T-helper 17 cell (primary cell): ENCODE measurements at regions not wholly inside any gene's neighbourhood (a gene's known extent, or its start where the extent isn't known, plus 50 kb on each side); places are given as distances from the start of the nearest gene placed in this dataset.
"Not testable (repeated sequence)": the region's sequence is repeated elsewhere in the genome, so short reads cannot be mapped to it uniquely, and the experiment has no call there.

Experiments used
- ATAC-seq: fragments of 150-1000 bp; cut with Tn5 transposase; 2 replicates; pipeline ENCODE4 v1.10.0; 2021; ENCODE audit warnings: mild to moderate bottlenecking, moderate library complexity
- DNase-seq, 3 donors: peaks; one replicate each; pipeline versions ENCODE4 v3.0.0 to v3.0.0-alpha.2; 2020 to 2021
- H3K9me3 ChIP-seq: one replicate; pipeline ENCODE4 v1.7.0; 2013; ENCODE audit warnings: low read length, mild to moderate bottlenecking; ENCODE audit not compliant: control insufficient read depth, poor library complexity, severe bottlenecking
- H3K27ac Mint-ChIP-seq: one replicate; pipeline ENCODE4 v1.8.0; 2022; ENCODE audit warnings: mild to moderate bottlenecking, moderate library complexity, mixed read lengths
- H3K27me3 Mint-ChIP-seq: one replicate; pipeline ENCODE4 v1.8.0; 2022; ENCODE audit warnings: mixed read lengths
- H3K36me3 Mint-ChIP-seq: one replicate; pipeline ENCODE4 v1.8.0; 2022; ENCODE audit warnings: low read depth, mixed read lengths
- H3K4me1 Mint-ChIP-seq: one replicate; pipeline ENCODE4 v1.8.0; 2022; ENCODE audit warnings: mild to moderate bottlenecking, mixed read lengths
- H3K4me3 Mint-ChIP-seq: one replicate; pipeline ENCODE4 v1.8.0; 2022; ENCODE audit warnings: mild to moderate bottlenecking, moderate library complexity, mixed read lengths

DNA sequence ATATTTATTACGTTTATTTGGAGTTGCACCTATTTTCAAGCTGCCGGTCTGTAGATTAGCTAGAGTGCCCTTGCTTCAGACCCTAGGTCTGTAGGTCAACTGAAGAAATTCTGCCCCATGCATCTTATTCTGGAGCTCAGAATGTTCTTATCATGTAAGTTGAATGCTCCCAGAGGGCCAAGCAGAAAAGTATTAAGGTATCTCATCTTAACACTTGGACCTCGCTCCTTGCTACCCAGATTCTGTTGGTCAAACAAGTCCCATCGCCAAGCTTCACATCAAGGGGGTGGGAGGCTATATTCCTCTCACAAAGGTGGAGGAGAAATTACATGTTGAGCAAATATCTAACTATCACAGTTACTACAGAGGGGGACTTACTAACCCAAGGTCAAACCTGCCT, 187.7 kb downstream of the C1orf94 start:
- H3K4me1 Mint-ChIP-seq, result no peaks in the 10 kb centered on the region
- peaks cover 3% of the 10 kb centered on the region for H3K9me3 ChIP-seq

GRCh38 chr1:34365295-34365694, 188.6 kb downstream of the C1orf94 start:
- H3K4me1 Mint-ChIP-seq, result no peaks in the 10 kb centered on the region
- no peak overlapping the region for H3K27ac Mint-ChIP-seq
- DNase-seq (no peak), ATAC-seq (no peak)
- no peak overlapping the region for H3K4me3 Mint-ChIP-seq
- peaks cover 21% of the 10 kb centered on the region for H3K27me3 Mint-ChIP-seq
- no peaks in the 10 kb centered on the region for H3K36me3 Mint-ChIP-seq
- peaks cover 3% of the 10 kb centered on the region for H3K9me3 ChIP-seq

More for the DNA sequence above, 187.7 kb downstream of the C1orf94 start:
- H3K4me3 Mint-ChIP-seq, result no peak overlapping the region
- peaks cover 28% of the 10 kb centered on the region for H3K27me3 Mint-ChIP-seq
- no peaks in the 10 kb centered on the region for H3K36me3 Mint-ChIP-seq
- ATAC-seq (no peak), DNase-seq (no peak)
- no peak overlapping the region for H3K27ac Mint-ChIP-seq

DNA sequence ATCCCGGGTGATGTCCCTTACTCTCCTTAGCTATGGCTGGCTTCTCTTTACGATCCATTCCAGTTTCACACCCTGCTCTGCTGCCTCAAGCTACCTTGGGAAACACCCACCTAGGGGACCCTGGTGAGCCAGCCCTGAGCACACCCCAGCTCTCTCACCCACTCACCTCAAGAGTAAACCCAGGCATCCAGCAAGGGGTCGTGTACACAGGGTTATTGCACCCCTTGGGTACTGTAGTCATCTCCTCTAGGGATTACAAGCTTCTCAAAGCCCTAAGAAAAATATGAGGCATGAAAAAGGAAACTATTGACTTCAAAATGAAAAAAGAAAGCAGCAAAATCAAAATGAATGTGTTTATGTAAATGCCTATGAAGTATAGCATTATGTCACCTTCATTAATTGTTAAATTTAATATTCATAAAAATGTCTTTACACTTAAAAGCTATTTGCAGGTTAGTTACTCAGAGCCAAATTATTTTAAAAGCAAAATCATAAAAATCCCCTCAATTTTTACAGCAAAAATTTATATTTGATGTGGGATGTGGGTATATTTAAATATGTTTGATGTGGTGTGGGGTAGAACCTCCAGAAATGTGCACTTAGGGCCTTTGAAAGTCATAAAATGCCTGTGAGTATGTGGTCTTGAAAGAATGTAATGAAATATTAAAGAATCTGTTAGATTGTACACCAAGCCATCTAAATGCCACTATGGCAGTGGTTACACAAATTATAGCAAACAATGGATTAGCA, 190.3 kb downstream of the C1orf94 start:
- Mint-ChIP-seq H3K27me3 (peaks cover 25% of the 10 kb centered on the region), H3K4me1 (no peaks in the 10 kb centered on the region), H3K36me3 (no peaks in the 10 kb centered on the region), H3K27ac (no peak overlapping the region), H3K4me3 (no peak overlapping the region)
- ATAC-seq (no peak), DNase-seq (no peak)
- H3K9me3 ChIP-seq, result peaks cover 3% of the 10 kb centered on the region

GRCh38 chr1:34367954-34368353, 191.2 kb downstream of the C1orf94 start:
- ATAC-seq (no peak), DNase-seq (no peak)
- no peaks in the 10 kb centered on the region for H3K4me1 Mint-ChIP-seq
- no peak overlapping the region for H3K4me3 Mint-ChIP-seq
- no peak overlapping the region for H3K27ac Mint-ChIP-seq
- no peaks in the 10 kb centered on the region for H3K36me3 Mint-ChIP-seq
- peaks cover 34% of the 10 kb centered on the region for H3K27me3 Mint-ChIP-seq
- H3K9me3 ChIP-seq, result peaks cover 3% of the 10 kb centered on the region

GRCh38 chr1:34369701-34370455, 193.2 kb downstream of the C1orf94 start:
- DNase-seq, result no peak
- Mint-ChIP-seq H3K4me3 (no peak overlapping the region), H3K27ac (no peak overlapping the region), H3K36me3 (no peaks in the 10 kb centered on the region), H3K27me3 (peaks cover 37% of the 10 kb centered on the region), H3K4me1 (no peaks in the 10 kb centered on the region)
- no peak for ATAC-seq
- H3K9me3 ChIP-seq, result peaks cover 3% of the 10 kb centered on the region

DNA sequence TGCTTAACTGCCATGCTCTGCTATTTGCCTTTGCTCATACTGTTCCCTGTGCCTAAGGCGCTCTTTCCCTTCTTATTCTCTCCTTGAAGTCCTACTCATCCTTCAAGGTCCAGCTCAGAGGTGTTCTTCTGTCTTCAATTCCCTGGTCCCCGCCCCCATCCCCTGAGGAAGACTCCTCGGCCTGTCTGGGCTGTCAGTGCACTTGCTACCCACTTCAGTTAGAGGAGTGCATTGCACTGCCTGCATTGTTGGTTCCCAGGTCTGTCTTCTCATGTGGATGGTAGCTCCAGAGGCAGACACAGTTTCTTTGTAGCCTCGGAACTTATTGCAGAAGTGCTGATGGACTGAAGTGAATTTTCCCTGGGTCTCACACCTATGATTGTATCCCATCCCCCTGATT, 194.0 kb downstream of the C1orf94 start:
- Mint-ChIP-seq H3K27me3 (peaks cover 37% of the 10 kb centered on the region), H3K36me3 (no peaks in the 10 kb centered on the region), H3K4me1 (no peaks in the 10 kb centered on the region), H3K4me3 (no peak overlapping the region), H3K27ac (no peak overlapping the region)
- ATAC-seq (no peak), DNase-seq (no peak)
- H3K9me3 ChIP-seq, result no peaks in the 10 kb centered on the region

DNA sequence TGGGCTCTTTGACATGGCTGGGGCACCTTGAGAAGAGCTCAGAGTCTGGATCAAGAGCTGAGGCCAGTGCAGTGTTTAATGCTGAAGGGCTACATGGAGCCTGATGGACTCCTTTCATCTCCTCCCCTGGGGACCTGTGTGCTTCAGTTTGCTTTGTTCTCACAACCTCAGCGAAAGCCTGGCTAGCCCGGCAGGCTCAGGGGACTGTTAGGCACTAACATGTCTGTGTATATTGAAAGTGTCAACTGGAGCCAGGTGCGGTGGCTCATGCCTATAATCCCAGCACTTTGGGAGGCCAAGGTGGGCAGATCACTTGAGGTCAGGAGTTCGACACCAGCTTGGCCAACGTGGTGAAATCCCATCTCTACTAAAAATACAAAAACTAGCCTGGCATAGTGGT, 194.5 kb downstream of the C1orf94 start:
- ATAC-seq, H3K36me3 Mint-ChIP-seq, H3K4me1 Mint-ChIP-seq, DNase-seq, H3K27ac Mint-ChIP-seq, H3K9me3 ChIP-seq, H3K4me3 Mint-ChIP-seq: not testable (repeated sequence)
- H3K27me3 Mint-ChIP-seq, result peaks cover 40% of the 10 kb centered on the region

DNA sequence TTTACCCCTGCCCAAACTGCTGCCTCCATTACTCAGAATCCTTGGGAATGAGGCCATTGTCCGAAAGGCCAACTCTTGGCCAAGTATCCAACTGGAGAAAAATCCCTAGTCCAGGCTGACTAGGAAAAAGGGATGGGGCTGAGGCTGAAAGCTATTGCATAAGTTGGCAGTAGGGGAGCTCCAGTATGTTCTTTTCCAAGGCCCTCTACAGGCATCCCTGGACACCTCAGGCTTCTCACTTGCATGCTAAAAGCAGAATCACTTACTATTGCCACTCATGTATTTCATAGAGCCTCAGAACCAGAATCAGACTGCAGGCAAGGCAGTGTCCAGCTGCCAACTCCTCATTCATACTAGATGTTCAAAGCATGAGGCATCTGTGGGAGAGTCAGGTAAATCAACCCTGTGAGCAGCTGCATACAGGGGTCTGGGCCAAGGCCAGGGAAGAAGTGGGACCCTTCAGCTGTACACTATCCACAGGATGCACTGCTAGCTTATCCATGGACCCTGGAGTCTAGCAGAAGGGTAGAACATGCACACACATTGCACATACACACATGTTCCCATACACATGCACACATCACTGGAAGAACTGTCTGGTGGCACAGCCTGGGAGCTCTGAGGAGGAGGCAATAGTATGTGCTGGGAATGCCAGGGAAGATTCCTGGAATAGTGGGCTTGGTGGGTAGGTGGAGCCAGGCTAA, 195.3 kb downstream of the C1orf94 start:
- DNase-seq (no peak), ATAC-seq (no peak)
- Mint-ChIP-seq H3K4me1 (no peaks in the 10 kb centered on the region), H3K27ac (no peak overlapping the region), H3K27me3 (peaks cover 41% of the 10 kb centered on the region), H3K4me3 (no peak overlapping the region), H3K36me3 (no peaks in the 10 kb centered on the region)
- H3K9me3 ChIP-seq, result no peaks in the 10 kb centered on the region

- Mint-ChIP-seq H3K36me3 (no peaks in the 10 kb centered on the region), H3K4me1 (no peaks in the 10 kb centered on the region), H3K27me3 (peaks cover 50% of the 10 kb centered on the region), H3K27ac (no peak overlapping the region), H3K4me3 (no peak overlapping the region)
- DNase-seq (no peak), ATAC-seq (no peak)
- no peaks in the 10 kb centered on the region for H3K9me3 ChIP-seq
Observed at GRCh38 chr1:34372891-34373290, 196.2 kb downstream of the C1orf94 start.

DNA sequence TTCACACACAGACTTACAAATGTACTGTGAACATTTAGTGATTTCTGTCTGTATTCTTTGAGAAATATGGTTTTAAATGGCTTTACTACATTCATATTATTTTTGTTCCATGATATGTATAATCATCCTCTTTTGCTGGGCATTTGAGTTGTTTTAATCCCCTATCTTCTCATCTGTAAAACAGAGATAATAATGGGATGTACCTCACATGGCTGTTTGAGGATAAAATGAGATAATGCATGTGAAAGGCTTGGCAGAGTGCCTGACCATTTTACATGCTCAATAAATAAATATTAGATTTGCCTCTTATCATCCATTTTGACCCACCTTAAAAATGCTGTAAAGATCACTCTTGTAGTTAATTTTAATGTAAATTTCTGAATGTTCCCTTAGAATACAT, 197.2 kb downstream of the C1orf94 start:
- Mint-ChIP-seq H3K27me3 (peaks cover 60% of the 10 kb centered on the region), H3K36me3 (no peaks in the 10 kb centered on the region), H3K4me1 (no peaks in the 10 kb centered on the region), H3K4me3 (no peak overlapping the region), H3K27ac (no peak overlapping the region)
- no peak for ATAC-seq
- H3K9me3 ChIP-seq, result no peaks in the 10 kb centered on the region
- DNase-seq, result no peak

DNA sequence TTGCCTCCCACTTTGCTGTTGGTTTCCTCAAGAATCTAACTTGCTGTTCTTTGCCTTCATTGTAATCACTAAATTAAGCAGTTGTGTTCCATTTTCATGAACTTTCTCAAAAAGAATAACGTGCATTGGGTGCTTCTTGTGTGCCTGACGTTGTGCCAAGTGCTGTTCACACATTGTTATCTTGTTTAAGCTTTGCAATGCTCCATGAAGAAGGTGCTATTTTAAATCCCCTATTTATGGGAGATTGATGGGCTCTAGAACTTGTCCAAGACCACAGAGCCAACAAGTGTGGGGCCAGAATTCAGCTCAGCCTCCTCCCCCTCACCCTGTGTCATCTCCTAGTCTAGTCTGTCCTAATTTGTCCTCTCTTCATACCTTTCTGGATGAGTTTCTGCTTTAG, 199.8 kb downstream of the C1orf94 start:
- Mint-ChIP-seq H3K4me3 (no peak overlapping the region), H3K4me1 (no peaks in the 10 kb centered on the region), H3K27me3 (peaks cover 73% of the 10 kb centered on the region), H3K27ac (no peak overlapping the region), H3K36me3 (no peaks in the 10 kb centered on the region)
- DNase-seq (no peak), ATAC-seq (no peak)
- no peaks in the 10 kb centered on the region for H3K9me3 ChIP-seq

DNA sequence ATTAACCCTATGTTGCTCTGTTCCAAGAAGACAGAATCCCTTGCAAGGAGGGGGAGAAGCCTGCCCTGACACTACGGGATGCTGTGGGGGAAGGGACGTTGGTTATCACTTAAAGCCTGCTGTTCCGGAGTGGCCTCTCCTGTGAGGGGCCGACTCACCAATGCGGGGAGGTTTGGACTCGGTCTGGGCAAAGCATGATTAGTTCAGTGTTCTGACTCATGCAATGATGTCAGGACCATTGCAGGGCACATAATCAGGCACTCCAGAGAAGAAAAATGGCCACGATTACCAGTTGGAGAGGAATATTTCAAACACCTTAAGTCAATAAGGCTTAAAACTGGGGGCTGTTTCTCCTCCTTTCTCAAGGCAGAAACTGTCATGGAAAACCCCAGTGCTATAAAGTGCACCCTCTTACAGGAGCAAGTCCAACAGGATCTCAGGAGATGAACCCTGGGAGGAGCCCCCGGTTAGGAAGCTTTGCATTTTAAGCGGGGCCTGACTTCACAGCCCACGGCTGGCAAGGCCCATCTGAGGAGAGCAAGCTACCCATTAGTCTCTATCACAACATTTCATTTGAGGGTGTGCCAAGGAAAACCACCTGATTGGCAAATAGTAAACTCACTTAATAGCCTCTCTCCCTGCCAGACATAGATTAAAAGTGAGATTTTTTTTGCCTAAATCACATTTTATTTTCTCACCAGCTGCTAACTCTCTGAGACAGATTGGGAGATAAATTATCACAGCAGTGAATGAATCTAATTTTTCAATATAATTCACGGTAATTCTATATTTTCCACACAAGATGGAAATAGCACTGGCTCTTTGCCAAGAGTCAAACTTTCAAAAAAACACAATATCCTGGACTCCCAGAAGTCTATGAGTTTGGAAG, 202.5 kb downstream of the C1orf94 start:
- DNase-seq, result no peak
- peaks cover 80% of the 10 kb centered on the region for H3K27me3 Mint-ChIP-seq
- no peaks in the 10 kb centered on the region for H3K9me3 ChIP-seq
- H3K4me1 Mint-ChIP-seq, result no peaks in the 10 kb centered on the region
- H3K4me3 Mint-ChIP-seq, result no peak overlapping the region
- no peaks in the 10 kb centered on the region for H3K36me3 Mint-ChIP-seq
- H3K27ac Mint-ChIP-seq, result no peak overlapping the region
- no peak for ATAC-seq

DNA sequence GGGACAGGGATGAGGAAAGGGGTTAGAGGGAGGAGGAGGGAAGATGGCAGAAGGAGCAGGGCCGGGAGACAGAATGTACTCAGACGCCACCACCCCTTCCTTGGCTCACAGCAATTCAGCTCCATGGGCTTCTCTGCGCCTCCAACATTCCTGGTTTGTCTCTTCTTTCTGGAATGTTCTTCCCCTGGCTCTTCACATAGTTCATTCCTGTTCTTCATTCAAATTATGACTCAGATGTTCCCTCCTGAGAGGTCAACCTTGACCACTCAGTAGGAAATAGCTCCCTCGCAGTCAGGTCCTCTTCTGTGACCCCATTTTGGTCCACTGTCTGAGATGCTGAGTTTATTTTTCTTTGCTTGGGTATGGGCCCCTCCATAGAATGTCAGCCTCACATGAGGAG, 203.2 kb downstream of the C1orf94 start:
- Mint-ChIP-seq H3K4me1 (no peaks in the 10 kb centered on the region), H3K36me3 (no peaks in the 10 kb centered on the region), H3K4me3 (no peak overlapping the region), H3K27me3 (peaks cover 87% of the 10 kb centered on the region), H3K27ac (no peak overlapping the region)
- no peak for ATAC-seq
- no peak for DNase-seq
- H3K9me3 ChIP-seq, result no peaks in the 10 kb centered on the region
